ENCODE measurements at regions not wholly inside any gene's neighbourhood (a gene's known extent, or its start where the extent isn't known, plus 50 kb on each side); places are given as distances from the start of the nearest gene placed in this dataset.
"Not testable (repeated sequence)": the region's sequence is repeated elsewhere in the genome, so short reads cannot be mapped to it uniquely, and the experiment has no call there.

- FAIRE-seq: no peak
Observed at GRCh38 chr3:110856916-110857315, 214.7 kb upstream of the NECTIN3 start.

GRCh38 chr3:110858549-110858948 lies 213.1 kb upstream of the NECTIN3 start:
- no peak for FAIRE-seq

GRCh38 chr3:110859336-110859735 lies 212.3 kb upstream of the NECTIN3 start:
- FAIRE-seq: no peak

GRCh38 chr3:110859993-110860392 lies 211.6 kb upstream of the NECTIN3 start:
- no peak for FAIRE-seq

- FAIRE-seq: no peak
Observed at GRCh38 chr3:110865934-110866333, 205.7 kb upstream of the NECTIN3 start.

- FAIRE-seq: no peak
Observed at GRCh38 chr3:110868106-110868505, 203.5 kb upstream of the NECTIN3 start.

- no peak for FAIRE-seq
Observed at GRCh38 chr3:110869736-110870135, 201.9 kb upstream of the NECTIN3 start.

- no peak for FAIRE-seq
Observed at GRCh38 chr3:110871869-110872268, 199.7 kb upstream of the NECTIN3 start.

- no peak for FAIRE-seq
Observed at GRCh38 chr3:110878692-110879091, 192.9 kb upstream of the NECTIN3 start.

GRCh38 chr3:110881069-110881468 lies 190.5 kb upstream of the NECTIN3 start:
- FAIRE-seq: peak; percentile 90

- FAIRE-seq: no peak
Observed at GRCh38 chr3:110886222-110886893, 185.3 kb upstream of the NECTIN3 start.

GRCh38 chr3:110887176-110887575 lies 184.4 kb upstream of the NECTIN3 start:
- FAIRE-seq: peak; percentile 21

GRCh38 chr3:110888625-110889375 lies 182.8 kb upstream of the NECTIN3 start:
- FAIRE-seq: not testable (repeated sequence)

- not testable (repeated sequence) for FAIRE-seq
Observed at GRCh38 chr3:110889376-110889699, 182.3 kb upstream of the NECTIN3 start.

- no peak for FAIRE-seq
Observed at GRCh38 chr3:110894574-110894973, 177.0 kb upstream of the NECTIN3 start.

- no peak for FAIRE-seq
Observed at GRCh38 chr3:110895054-110895453, 176.6 kb upstream of the NECTIN3 start.

GRCh38 chr3:110897046-110897445 lies 174.6 kb upstream of the NECTIN3 start:
- FAIRE-seq: no peak

- FAIRE-seq: no peak
Observed at GRCh38 chr3:110900576-110900975, 171.0 kb upstream of the NECTIN3 start.

GRCh38 chr3:110901536-110901935 lies 170.1 kb upstream of the NECTIN3 start:
- FAIRE-seq: no peak

GRCh38 chr3:110902453-110903085 lies 169.0 kb upstream of the NECTIN3 start:
- FAIRE-seq: no peak

- no peak for FAIRE-seq
Observed at GRCh38 chr3:110903771-110904519, 167.7 kb upstream of the NECTIN3 start.

GRCh38 chr3:110904520-110904890 lies 167.1 kb upstream of the NECTIN3 start:
- no peak for FAIRE-seq

GRCh38 chr3:110905121-110905520 lies 166.5 kb upstream of the NECTIN3 start:
- no peak for FAIRE-seq
